ENCODE measurements at regions not wholly inside any gene's neighbourhood (a gene's known extent, or its start where the extent isn't known, plus 50 kb on each side); places are given as distances from the start of the nearest gene placed in this dataset.

GRCh38 chr11:116193321-116194131 lies 579.3 kb downstream of the BUD13 start:
- TF ChIP-seq EZH2phosphoT487 (IDR thresholded peaks at IDR 0.05; ENCODE audit: low read depth) (no peak), CTCF (IDR thresholded peaks at IDR 0.05; ENCODE audit: low read depth, low read length) (no peak)

Data from OCI-LY3 (cell line).